SU-DHL-6 (cell line): ENCODE measurements at regions not wholly inside any gene's neighbourhood (a gene's known extent, or its start where the extent isn't known, plus 50 kb on each side); places are given as distances from the start of the nearest gene placed in this dataset.
A peak's percentile ranks its signal among the peaks of the same experiment; 100 is the strongest.
"Not testable (repeated sequence)": the region's sequence is repeated elsewhere in the genome, so short reads cannot be mapped to it uniquely, and the experiment has no call there.

Experiments used
- H2AFZ ChIP-seq: fragments of 200-600 bp; sonication (generic); 2 replicates; pipeline ENCODE4 v1.6.1; 2014; ENCODE audit warnings: low read depth, mild to moderate bottlenecking, moderate library complexity, mixed read lengths, antibody characterized with exemption, low read length; ENCODE audit not compliant: severe bottlenecking
- H3F3A ChIP-seq: fragments of 200-600 bp; shearing (Covaris generic); 2 replicates; pipeline ENCODE4 v1.6.0; 2016; ENCODE audit warnings: antibody characterized with exemption, mild to moderate bottlenecking; ENCODE audit not compliant: insufficient read depth
- H3K27ac ChIP-seq: fragments of 200-600 bp; sonication (generic); 2 replicates; pipeline ENCODE4 v1.5.1; 2016; ENCODE audit warnings: low read depth, mild to moderate bottlenecking, low read length, moderate library complexity, mixed read lengths
- H3K27me3 ChIP-seq: fragments of 200-600 bp; sonication (generic), shearing (Covaris generic); 2 replicates; pipeline ENCODE4 v1.6.0; 2014; ENCODE audit warnings: mild to moderate bottlenecking, low read length
- H3K36me3 ChIP-seq: fragments of 200-600 bp; sonication (generic); 2 replicates; pipeline ENCODE4 v1.6.1; 2014; ENCODE audit warnings: mild to moderate bottlenecking, low read length, mixed read lengths
- H3K4me2 ChIP-seq: fragments of 300-600, 200-600 bp; shearing (Covaris generic), sonication (generic); 2 replicates; pipeline ENCODE4 v1.6.0; 2014; ENCODE audit warnings: low read length, low read depth, mild to moderate bottlenecking; ENCODE audit not compliant: poor library complexity, severe bottlenecking
- H3K4me3 ChIP-seq: fragments of 200-600 bp; sonication (generic); 2 replicates; pipeline ENCODE4 v1.5.1; 2014; ENCODE audit warnings: antibody characterized with exemption, low read length, mild to moderate bottlenecking, mixed read lengths; ENCODE audit not compliant: insufficient read depth, poor library complexity, severe bottlenecking
- H3K79me2 ChIP-seq: fragments of 200-600 bp; sonication (generic); 2 replicates; pipeline ENCODE4 v1.6.1; 2014; ENCODE audit warnings: mild to moderate bottlenecking, low read length, moderate library complexity; ENCODE audit not compliant: insufficient read depth
- H3K9ac ChIP-seq: fragments of 200-600 bp; sonication (generic); 2 replicates; pipeline ENCODE4 v1.7.0; 2014; ENCODE audit warnings: mild to moderate bottlenecking, low read length
- H3K9me2 ChIP-seq: fragments of 200-600 bp; sonication (generic); replicated peaks from 2 replicates; pipeline ENCODE4 v1.6.1; 2014; ENCODE audit warnings: low read length; ENCODE audit not compliant: insufficient read depth
- H3K9me3 ChIP-seq: fragments of 200-600 bp; sonication (generic); 2 replicates; pipeline ENCODE4 v1.6.1; 2014; ENCODE audit warnings: low read length, mixed read lengths; ENCODE audit not compliant: insufficient read depth
- H4K20me1 ChIP-seq: fragments of 200-600 bp; sonication (generic); 2 replicates; pipeline ENCODE4 v1.6.1; 2014; ENCODE audit warnings: low read depth, mild to moderate bottlenecking, antibody characterized with exemption, low read length, moderate library complexity, mixed read lengths
- CTCF ChIP-seq: fragments of 200-600 bp; sonication (generic); IDR thresholded peaks from one replicate; pipeline ENCODE4 v1.5.1; 2017; ENCODE audit warnings: antibody characterized with exemption, mild to moderate bottlenecking, low read length, moderate library complexity; ENCODE audit not compliant: insufficient read depth, poor library complexity, severe bottlenecking
- EZH2phosphoT487 ChIP-seq: fragments of 200-600 bp; sonication (generic), shearing (Covaris generic); conservative IDR thresholded peaks from 2 replicates; pipeline ENCODE4 v1.6.1; 2018; ENCODE audit warnings: mild to moderate bottlenecking, antibody characterized with exemption, low read length, moderate library complexity, mixed read lengths

GRCh38 chr1:83491930-83492329, 507.0 kb downstream of the TTLL7 start:
- H3K27me3 ChIP-seq: no peaks in the 10 kb centered on the region

GRCh38 chr1:83490988-83491387, 507.9 kb downstream of the TTLL7 start:
- Histone ChIP-seq H3K4me2 (no peak overlapping the region), H3K27me3 (no peaks in the 10 kb centered on the region), H3K79me2 (no peaks in the 10 kb centered on the region), H3K36me3 (no peaks in the 10 kb centered on the region), H2AFZ (no peak overlapping the region), H3K9me3 (no peaks in the 10 kb centered on the region), H4K20me1 (no peaks in the 10 kb centered on the region), H3K27ac (no peak overlapping the region), H3K4me3 (no peak overlapping the region), H3K9ac (no peak overlapping the region), H3K9me2 (0 out of 2 replicates have a peak, but pooled peaks cover 5% of the 10 kb centered on the region), H3F3A (no peaks in the 10 kb centered on the region)
- TF ChIP-seq CTCF (no peak), EZH2phosphoT487 (no peak)

More at GRCh38 chr1:83491930-83492329, 507.0 kb downstream of the TTLL7 start:
- Histone ChIP-seq H3K9me3 (no peaks in the 10 kb centered on the region), H3K79me2 (no peaks in the 10 kb centered on the region), H3K4me2 (no peak overlapping the region), H4K20me1 (no peaks in the 10 kb centered on the region), H3F3A (no peaks in the 10 kb centered on the region), H3K9ac (no peak overlapping the region), H3K4me3 (no peak overlapping the region), H3K27ac (no peak overlapping the region), H3K36me3 (no peaks in the 10 kb centered on the region), H2AFZ (no peak overlapping the region), H3K9me2 (0 out of 2 replicates have a peak, but pooled peaks cover 5% of the 10 kb centered on the region)
- no peak for TF ChIP-seq CTCF

GRCh38 chr1:83488105-83488504, 510.8 kb downstream of the TTLL7 start:
- not testable (repeated sequence) for H3K27ac ChIP-seq, H3K79me2 ChIP-seq, H3K4me2 ChIP-seq, H3K9ac ChIP-seq, H3F3A ChIP-seq, H4K20me1 ChIP-seq, H3K9me2 ChIP-seq, H2AFZ ChIP-seq, H3K36me3 ChIP-seq, H3K27me3 ChIP-seq, H3K9me3 ChIP-seq, H3K4me3 ChIP-seq

GRCh38 chr1:83487460-83487859, 511.5 kb downstream of the TTLL7 start:
- H3K9me2 ChIP-seq, H3K4me2 ChIP-seq, H3K27me3 ChIP-seq, H3K36me3 ChIP-seq, H2AFZ ChIP-seq, H3F3A ChIP-seq, H3K9ac ChIP-seq, H3K27ac ChIP-seq, H4K20me1 ChIP-seq, H3K9me3 ChIP-seq, H3K79me2 ChIP-seq, H3K4me3 ChIP-seq: not testable (repeated sequence)

GRCh38 chr1:83485314-83486019, 513.5 kb downstream of the TTLL7 start:
- H3K9ac ChIP-seq: not testable (repeated sequence)

GRCh38 chr1:83481284-83481683, 517.6 kb downstream of the TTLL7 start:
- H3K4me2 ChIP-seq, H3K36me3 ChIP-seq, H3K9ac ChIP-seq, H3K9me2 ChIP-seq, H3K4me3 ChIP-seq, H3K27me3 ChIP-seq, H3K27ac ChIP-seq, H3K79me2 ChIP-seq, H3F3A ChIP-seq, H3K9me3 ChIP-seq, H2AFZ ChIP-seq, H4K20me1 ChIP-seq: not testable (repeated sequence)

More at GRCh38 chr1:83485314-83486019, 513.5 kb downstream of the TTLL7 start:
- not testable (repeated sequence) for H4K20me1 ChIP-seq, H3K9me3 ChIP-seq, H3F3A ChIP-seq, H3K36me3 ChIP-seq, H3K4me3 ChIP-seq, H3K9me2 ChIP-seq, H3K27me3 ChIP-seq, H3K79me2 ChIP-seq
- peak overlapping the region; percentile 37 for H3K4me2 ChIP-seq
- H3K27ac ChIP-seq: peak overlapping the region; percentile 66
- H2AFZ ChIP-seq: peak overlapping the region; percentile 19
